A549 (cell line): ENCODE measurements at regions not wholly inside any gene's neighbourhood (a gene's known extent, or its start where the extent isn't known, plus 50 kb on each side); places are given as distances from the start of the nearest gene placed in this dataset.

Experiments
- ATAC-seq, 2 experiments: fragments of 200-7000 bp in 1 of 2; fragments of >200 bp in 1 of 2; cut with Nextera tagmentation in 1 of 2; cut with Tn5 transposase in 1 of 2; 3 replicates each; pipeline versions ENCODE4 v1.8.0 to v1.9.1; 2018 to 2020; ENCODE audit warnings: mild to moderate bottlenecking in 1 of 2, moderate library complexity in 1 of 2
- CTCF ChIA-PET: fragments of 300-600 bp; sonication (Branson Sonifier 250); formaldehyde crosslinking; extraction: SDS; loops from one replicate; lab custom pipeline; 2021; ENCODE audit warnings: antibody characterized with exemption, inconsistent platforms; lab: Yijun Ruan, JAX
- POLR2A ChIA-PET: fragments of 350-600 bp; formaldehyde crosslinking; extraction: SDS; loops from one replicate; lab custom pipeline; 2021; ENCODE audit warnings: antibody characterized with exemption, inconsistent platforms; lab: Yijun Ruan, JAX
- DNase-seq, 2 experiments: peaks; one replicate each; pipeline versions ENCODE4 v3.0.0 to v3.0.0-alpha.2; 2011 to 2016; ENCODE audit warnings: low read depth in 1 of 2, low spot score in 1 of 2
- FAIRE-seq: peaks from 2 replicates; lab custom pipeline; 2011; peaks lifted over from hg19 to GRCh38; lab: Jason Lieb, UNC
- H3K27ac ChIP-seq, 2 experiments: fragments of >200 bp; sonication (Bioruptor Twin); formaldehyde crosslinking; 3 replicates each; pipeline ENCODE4 v1.5.1; 2016 to 2017
- H3K4me1 ChIP-seq: fragments of >200 bp; sonication (Bioruptor Twin); formaldehyde crosslinking; 3 replicates; pipeline ENCODE4 v1.6.1; 2016
- H3K4me2 ChIP-seq: fragments of >200 bp; sonication (Bioruptor Twin); formaldehyde crosslinking; 3 replicates; pipeline ENCODE4 v1.6.1; 2016
- H3K4me3 ChIP-seq: fragments of >200 bp; sonication (Bioruptor Twin); formaldehyde crosslinking; 3 replicates; pipeline ENCODE4 v1.5.1; 2016
- H3K9me3 ChIP-seq: fragments of >200 bp; sonication (Bioruptor Twin); formaldehyde crosslinking; 3 replicates; pipeline ENCODE4 v1.6.1; 2016
- CBX2 ChIP-seq: fragments of 200-600 bp; sonication (generic); IDR thresholded peaks from 2 replicates; pipeline ENCODE4 v1.6.1; 2016; ENCODE audit warnings: low read depth, mild to moderate bottlenecking, borderline replicate concordance
- CBX8 ChIP-seq: fragments of 200-600 bp; sonication (generic); IDR thresholded peaks from 2 replicates; pipeline ENCODE4 v1.6.1; 2016
- EP300 ChIP-seq, 2 experiments: fragments of >200 bp; sonication (Bioruptor Twin); formaldehyde crosslinking; IDR thresholded peaks; 2 replicates in 1 of 2; 3 replicates in 1 of 2; pipeline ENCODE4 v1.6.1; 2016 to 2017
- ESRRA ChIP-seq: fragments of 150-350 bp; IDR thresholded peaks from 2 replicates; pipeline ENCODE4 v1.6.1; 2014; ENCODE audit warnings: mild to moderate bottlenecking, low read length, borderline replicate concordance
- GATA3 ChIP-seq: IDR thresholded peaks from 2 replicates; pipeline ENCODE4 v1.6.1; 2012; ENCODE audit warnings: borderline replicate concordance
- HDAC2 ChIP-seq: fragments of 200-600 bp; sonication (generic); IDR thresholded peaks from 2 replicates; pipeline ENCODE4 v1.6.1; 2016
- HOXB13 ChIP-seq: fragments of 250-450 bp; sonication (Bioruptor Pico); IDR thresholded peaks from 2 replicates; pipeline ENCODE4 v1.5.0; 2020; ENCODE audit warnings: low read depth, mild to moderate bottlenecking, moderate library complexity
- MAFK ChIP-seq: fragments of 450-650 bp; IDR thresholded peaks from 2 replicates; pipeline ENCODE4 v1.6.1; 2014; ENCODE audit not compliant: partially characterized antibody
- MYC ChIP-seq: IDR thresholded peaks from 2 replicates; pipeline ENCODE4 v1.6.1; 2012; ENCODE audit warnings: mild to moderate bottlenecking, inconsistent platforms, low read length, improper control_type of control experiment, borderline replicate concordance
- PHF8 ChIP-seq: fragments of 200-600 bp; sonication (generic); IDR thresholded peaks from 2 replicates; pipeline ENCODE4 v1.6.1; 2016; ENCODE audit warnings: low read depth, mild to moderate bottlenecking, antibody characterized with exemption, moderate library complexity, borderline replicate concordance
- POLR2AphosphoS2 ChIP-seq: conservative IDR thresholded peaks from 2 replicates; pipeline ENCODE4 v1.6.1; 2012; ENCODE audit warnings: low read length, improper control_type of control experiment, inconsistent platforms
- RAD21 ChIP-seq, 2 experiments: fragments of >200 bp in 1 of 2; sonication (Bioruptor Twin) in 1 of 2; formaldehyde crosslinking in 1 of 2; IDR thresholded peaks in 1 of 2; conservative IDR thresholded peaks in 1 of 2; 2 replicates in 1 of 2; 3 replicates in 1 of 2; pipeline ENCODE4 v1.6.1; 2012 to 2018; ENCODE audit warnings: inconsistent platforms in 1 of 2
- RARB ChIP-seq: fragments of 250-450 bp; sonication (Bioruptor Pico); IDR thresholded peaks from 2 replicates; pipeline ENCODE4 v1.8.0; 2021; ENCODE audit warnings: mild to moderate bottlenecking, moderate library complexity
- WGBS: methylation state at CpG from one replicate; pipeline ENCODE4 v1.1.6; 2017; ENCODE audit errors: missing lambda C conversion rate; 5-methylcytosine and 5-hydroxymethylcytosine counted together
- TF ChIP-seq, protein P1 (sequence below): IDR thresholded peaks from 2 replicates; pipeline ENCODE4 v1.6.1; 2012
- TF ChIP-seq, protein P2 (sequence below): fragments of >200 bp; sonication (Bioruptor Twin); formaldehyde crosslinking; IDR thresholded peaks from 3 replicates; pipeline ENCODE4 v1.6.1; 2016
- TF ChIP-seq, protein P3 (sequence below): fragments of 150-350 bp; IDR thresholded peaks from 2 replicates; pipeline ENCODE4 v1.6.1; 2014; ENCODE audit warnings: low read depth, mild to moderate bottlenecking, low read length
- TF ChIP-seq, protein P4 (sequence below): fragments of 250-450 bp; sonication (Bioruptor Pico); IDR thresholded peaks from 2 replicates; pipeline ENCODE4 v1.5.0; 2021; ENCODE audit warnings: mild to moderate bottlenecking, moderate library complexity, borderline replicate concordance
- TF ChIP-seq, protein P5 (sequence below): fragments of >200 bp; sonication (Bioruptor Twin); formaldehyde crosslinking; IDR thresholded peaks from 2 replicates; pipeline ENCODE4 v1.6.1; 2016

DNA sequence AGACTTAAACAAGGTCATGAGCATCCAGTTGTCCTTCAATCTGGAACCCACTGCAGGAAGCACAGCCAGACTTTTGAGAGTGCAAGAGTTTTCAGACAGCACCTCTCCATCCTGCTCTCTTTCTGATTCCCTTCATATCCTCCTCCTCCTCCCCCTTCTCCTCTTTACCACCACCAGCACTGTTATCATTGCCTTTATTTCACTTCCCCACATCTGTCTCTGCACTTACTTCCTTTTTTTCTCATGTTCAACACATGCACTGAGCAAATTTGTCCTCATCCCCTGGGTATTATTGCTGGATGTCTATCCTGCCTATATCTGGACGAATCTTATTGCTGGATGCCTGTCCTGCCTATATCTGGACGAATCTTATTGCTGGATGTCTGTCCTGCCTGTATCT, 554.8 kb downstream of the DHX35 start:
- POLR2A ChIA-PET = no interaction called here
- Histone ChIP-seq H3K27ac (no peak overlapping the region), H3K4me1 (no peaks in the 10 kb centered on the region), H3K9me3 (no peaks in the 10 kb centered on the region), H3K4me3 (no peak overlapping the region), H3K4me2 (no peak overlapping the region)
- ATAC-seq (no peak), DNase-seq (no peak), FAIRE-seq (no peak)
- TF ChIP-seq RARB (CRISPR knock-in tag) (no peak), GATA3 (no peak), MYC (no peak), PHF8 (no peak), RAD21 (conservative IDR thresholded peaks at IDR 0.05 in 1 of 2, IDR thresholded peaks at IDR 0.05 in 1 of 2) (no peak)
- TF ChIP-seq, protein P1, sequence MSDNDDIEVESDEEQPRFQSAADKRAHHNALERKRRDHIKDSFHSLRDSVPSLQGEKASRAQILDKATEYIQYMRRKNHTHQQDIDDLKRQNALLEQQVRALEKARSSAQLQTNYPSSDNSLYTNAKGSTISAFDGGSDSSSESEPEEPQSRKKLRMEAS = no peak
- TF ChIP-seq, protein P2, sequence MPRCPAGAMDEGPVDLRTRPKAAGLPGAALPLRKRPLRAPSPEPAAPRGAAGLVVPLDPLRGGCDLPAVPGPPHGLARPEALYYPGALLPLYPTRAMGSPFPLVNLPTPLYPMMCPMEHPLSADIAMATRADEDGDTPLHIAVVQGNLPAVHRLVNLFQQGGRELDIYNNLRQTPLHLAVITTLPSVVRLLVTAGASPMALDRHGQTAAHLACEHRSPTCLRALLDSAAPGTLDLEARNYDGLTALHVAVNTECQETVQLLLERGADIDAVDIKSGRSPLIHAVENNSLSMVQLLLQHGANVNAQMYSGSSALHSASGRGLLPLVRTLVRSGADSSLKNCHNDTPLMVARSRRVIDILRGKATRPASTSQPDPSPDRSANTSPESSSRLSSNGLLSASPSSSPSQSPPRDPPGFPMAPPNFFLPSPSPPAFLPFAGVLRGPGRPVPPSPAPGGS = no peak
- CTCF ChIA-PET = no interaction called here
- 3% methylated on average over 2 of the region's 2 CpGs for WGBS

DNA sequence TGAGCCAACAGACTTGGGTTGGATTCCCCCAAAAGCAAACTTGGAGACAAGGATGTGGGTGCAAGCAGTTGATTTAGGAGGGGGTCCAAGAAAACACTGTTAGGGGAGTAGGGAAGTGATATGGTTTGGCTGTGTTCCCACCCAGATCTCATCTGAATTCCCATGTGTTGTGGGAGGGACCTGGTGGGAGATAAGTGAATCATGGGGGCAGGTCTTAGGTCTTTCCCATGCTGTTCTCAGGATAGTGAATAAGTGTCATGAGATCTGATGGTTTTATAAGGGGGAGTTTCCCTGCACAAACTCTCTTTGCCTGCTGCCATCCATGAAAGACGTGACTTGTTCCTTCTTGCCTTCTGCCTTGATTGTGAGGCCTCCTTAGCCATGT, 542.6 kb downstream of the DHX35 start:
- Histone ChIP-seq H3K4me1 (no peaks in the 10 kb centered on the region), H3K4me3 (no peak overlapping the region), H3K9me3 (no peaks in the 10 kb centered on the region), H3K4me2 (no peak overlapping the region), H3K27ac (no peak overlapping the region)
- TF ChIP-seq, protein P3, sequence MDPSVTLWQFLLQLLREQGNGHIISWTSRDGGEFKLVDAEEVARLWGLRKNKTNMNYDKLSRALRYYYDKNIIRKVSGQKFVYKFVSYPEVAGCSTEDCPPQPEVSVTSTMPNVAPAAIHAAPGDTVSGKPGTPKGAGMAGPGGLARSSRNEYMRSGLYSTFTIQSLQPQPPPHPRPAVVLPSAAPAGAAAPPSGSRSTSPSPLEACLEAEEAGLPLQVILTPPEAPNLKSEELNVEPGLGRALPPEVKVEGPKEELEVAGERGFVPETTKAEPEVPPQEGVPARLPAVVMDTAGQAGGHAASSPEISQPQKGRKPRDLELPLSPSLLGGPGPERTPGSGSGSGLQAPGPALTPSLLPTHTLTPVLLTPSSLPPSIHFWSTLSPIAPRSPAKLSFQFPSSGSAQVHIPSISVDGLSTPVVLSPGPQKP = no peak
- no peak for TF ChIP-seq GATA3
- no peak for TF ChIP-seq CBX8
- TF ChIP-seq, protein P4, sequence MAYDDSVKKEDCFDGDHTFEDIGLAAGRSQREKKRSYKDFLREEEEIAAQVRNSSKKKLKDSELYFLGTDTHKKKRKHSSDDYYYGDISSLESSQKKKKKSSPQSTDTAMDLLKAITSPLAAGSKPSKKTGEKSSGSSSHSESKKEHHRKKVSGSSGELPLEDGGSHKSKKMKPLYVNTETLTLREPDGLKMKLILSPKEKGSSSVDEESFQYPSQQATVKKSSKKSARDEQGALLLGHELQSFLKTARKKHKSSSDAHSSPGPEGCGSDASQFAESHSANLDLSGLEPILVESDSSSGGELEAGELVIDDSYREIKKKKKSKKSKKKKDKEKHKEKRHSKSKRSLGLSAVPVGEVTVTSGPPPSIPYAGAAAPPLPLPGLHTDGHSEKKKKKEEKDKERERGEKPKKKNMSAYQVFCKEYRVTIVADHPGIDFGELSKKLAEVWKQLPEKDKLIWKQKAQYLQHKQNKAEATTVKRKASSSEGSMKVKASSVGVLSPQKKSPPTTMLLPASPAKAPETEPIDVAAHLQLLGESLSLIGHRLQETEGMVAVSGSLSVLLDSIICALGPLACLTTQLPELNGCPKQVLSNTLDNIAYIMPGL (CRISPR knock-in tag) = no peak
- no peak for TF ChIP-seq ESRRA
- no peak for TF ChIP-seq MYC
- TF ChIP-seq HDAC2 = no peak
- TF ChIP-seq CBX2 = no peak
- no peak for TF ChIP-seq POLR2AphosphoS2
- TF ChIP-seq, protein P5, sequence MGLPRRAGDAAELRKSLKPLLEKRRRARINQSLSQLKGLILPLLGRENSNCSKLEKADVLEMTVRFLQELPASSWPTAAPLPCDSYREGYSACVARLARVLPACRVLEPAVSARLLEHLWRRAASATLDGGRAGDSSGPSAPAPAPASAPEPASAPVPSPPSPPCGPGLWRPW = no peak
- DNase-seq = no peak
- ChIA-PET CTCF (no interaction called here), POLR2A (no interaction called here)
- no peak for FAIRE-seq
- no peak for ATAC-seq
- 0% methylated on average over 1 of the region's 1 CpG for WGBS

DNA sequence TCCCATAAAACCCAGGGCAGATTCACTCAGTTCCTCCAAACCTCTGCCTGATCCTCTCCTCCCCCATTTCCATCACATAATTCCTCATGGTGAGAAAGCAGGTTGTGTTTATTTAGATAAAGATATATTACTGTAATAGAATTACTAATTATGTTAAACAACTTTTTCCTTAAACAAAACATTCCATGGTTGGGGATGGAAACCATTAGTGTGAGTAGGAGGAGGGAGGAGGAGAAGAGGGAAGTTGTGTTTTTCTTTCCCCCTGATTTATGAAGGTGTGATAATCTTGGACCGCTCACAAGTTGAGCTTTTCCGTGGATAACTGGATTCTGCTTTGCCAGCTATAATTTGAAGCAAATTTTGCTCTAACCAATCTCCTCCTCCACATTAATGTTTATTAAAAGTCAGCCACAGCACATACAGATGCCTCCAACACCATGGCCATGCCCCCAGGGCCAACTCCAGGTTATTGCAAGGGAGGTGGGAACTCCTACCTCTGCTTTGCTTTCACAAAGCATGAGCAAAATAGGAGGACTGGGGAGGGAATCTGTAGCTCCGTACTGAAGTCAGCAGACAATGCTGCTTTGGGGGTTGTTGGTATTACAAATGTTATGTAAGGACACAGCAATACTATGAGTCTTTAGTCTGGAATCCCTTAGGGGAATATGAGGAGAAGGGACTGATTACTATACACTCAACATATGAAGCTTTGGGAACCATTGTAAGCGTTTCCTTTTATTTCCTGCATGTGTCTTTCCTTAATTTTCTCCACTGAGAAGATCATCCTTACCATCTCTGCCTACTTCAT, 542.0 kb downstream of the DHX35 start:
- H3K9me3 ChIP-seq = no peaks in the 10 kb centered on the region
- ChIA-PET POLR2A (no interaction called here), CTCF (no interaction called here)
- ATAC-seq = no peak
- TF ChIP-seq HOXB13 = no peak
- TF ChIP-seq EP300 (IDR thresholded peaks at IDR 0.05) = no peak
- no peak for TF ChIP-seq MAFK
- no peak overlapping the region for H3K4me3 ChIP-seq
- no peak overlapping the region for H3K27ac ChIP-seq
- H3K4me1 ChIP-seq = no peaks in the 10 kb centered on the region
- DNase-seq = no peak
- FAIRE-seq = no peak
- WGBS = 3% methylated on average over 4 of the region's 4 CpGs
- H3K4me2 ChIP-seq = no peak overlapping the region
